Embryonic facial prominence (tissue), 1 donor: ENCODE measurements at regions not wholly inside any gene's neighbourhood (a gene's known extent, or its start where the extent isn't known, plus 50 kb on each side); places are given as distances from the start of the nearest gene placed in this dataset.

ENCODE experiments used
- DNase-seq: peaks from one replicate; pipeline ENCODE4 v3.0.0-alpha.2; 2016; ENCODE audit errors: extremely low spot score

DNA sequence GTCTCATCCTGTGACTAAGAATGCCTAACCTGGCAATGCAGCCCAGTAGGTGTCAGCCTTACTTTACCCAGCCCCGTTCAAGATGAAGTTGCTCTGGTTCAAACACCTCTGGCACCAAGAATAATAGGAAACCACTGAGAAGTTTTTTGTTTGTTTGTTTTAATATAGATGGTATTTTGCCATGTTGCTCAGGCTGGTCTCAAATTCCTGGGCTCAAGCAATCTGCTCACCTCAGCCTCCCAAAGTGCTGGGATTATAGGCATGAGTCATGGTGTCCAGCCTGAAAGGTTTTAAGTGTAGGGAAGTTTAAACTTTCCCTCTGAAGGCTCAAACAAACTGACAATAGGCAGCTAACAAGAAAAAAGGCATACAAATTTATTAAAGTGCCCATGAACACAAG, 51.2 kb upstream of the ABCC4 start:
- no peak for DNase-seq

GRCh38 chr13:95354156-95354555, 52.9 kb upstream of the ABCC4 start:
- DNase-seq: no peak

DNA sequence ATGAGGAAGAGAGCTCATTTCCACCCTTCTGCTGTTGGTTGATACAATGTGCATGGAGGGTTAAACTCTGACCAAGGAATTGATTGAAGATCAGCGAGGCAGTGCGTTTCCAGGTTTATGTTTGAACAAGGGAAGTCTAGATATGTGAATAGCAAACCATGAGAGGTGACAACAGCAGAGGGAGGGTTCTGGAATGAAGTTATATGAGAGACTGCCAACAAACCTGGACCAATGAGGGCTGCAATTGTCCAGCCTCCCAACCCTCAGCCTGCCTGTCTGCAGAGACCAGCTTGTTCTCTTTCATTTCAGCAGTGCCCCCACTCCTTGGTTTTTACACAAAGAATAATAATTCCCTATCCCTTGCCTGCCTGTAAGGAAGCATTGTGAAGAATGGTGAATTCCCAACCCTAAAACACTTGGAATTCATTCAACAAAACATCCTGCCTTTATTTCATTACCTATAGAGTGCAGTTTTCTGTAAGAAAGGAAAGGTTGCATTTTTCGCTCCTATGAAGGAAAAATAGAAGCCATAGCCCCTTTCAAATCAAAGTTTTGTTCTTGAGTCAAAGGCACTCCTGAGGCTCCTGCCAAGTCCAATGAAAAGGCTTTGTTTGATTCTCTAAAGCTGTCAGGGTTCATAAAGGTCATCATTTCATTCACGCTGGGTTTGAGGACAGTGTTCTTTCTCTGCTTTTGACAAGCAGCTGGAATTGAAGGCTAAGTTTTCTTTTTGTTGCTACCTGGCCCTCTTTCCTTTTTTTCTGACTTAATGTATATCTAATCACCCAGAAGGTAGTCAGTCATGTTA, 53.6 kb upstream of the ABCC4 start:
- no peak for DNase-seq

- DNase-seq: no peak
Measured at GRCh38 chr13:95355494-95355893, 54.2 kb upstream of the ABCC4 start.

GRCh38 chr13:95356916-95357315, 55.7 kb upstream of the ABCC4 start:
- DNase-seq: no peak

DNA sequence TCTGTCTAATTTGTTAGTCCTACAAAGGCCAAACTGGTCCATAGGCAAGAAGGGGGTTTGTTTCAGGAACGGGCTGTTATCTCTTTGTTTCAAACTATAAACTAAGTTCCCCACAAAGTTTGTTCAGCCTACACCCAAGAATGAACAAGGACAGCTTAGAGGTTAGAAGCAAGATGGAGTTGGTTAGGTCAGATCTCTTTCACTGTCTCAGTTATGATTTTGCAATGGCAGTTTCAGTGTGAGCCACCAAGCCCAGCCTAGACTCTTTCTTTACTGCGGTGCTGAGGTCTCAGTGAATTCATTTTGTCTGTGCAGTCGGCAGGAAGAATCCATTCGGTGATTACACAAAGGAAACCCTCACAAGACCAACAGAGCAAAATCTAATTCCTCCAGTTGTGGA, 56.6 kb upstream of the ABCC4 start:
- no peak for DNase-seq

DNA sequence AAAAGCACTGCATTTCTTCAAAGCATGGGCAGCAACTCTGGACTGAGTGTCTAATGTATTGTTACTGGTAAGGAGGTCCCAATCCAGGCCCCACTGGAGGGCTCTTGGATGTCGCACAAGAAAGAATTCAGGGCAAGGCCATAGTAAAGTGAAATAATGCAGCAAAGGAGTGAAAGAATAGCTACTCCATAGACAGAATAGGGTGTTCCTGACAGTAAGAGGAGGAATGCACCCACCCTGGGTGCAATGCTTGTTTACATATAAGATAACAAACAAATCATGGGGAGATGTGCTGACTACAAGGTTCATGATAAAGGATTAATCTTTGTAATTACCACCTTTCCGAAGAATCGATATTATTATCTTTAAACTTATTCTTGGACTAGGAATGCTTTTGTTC, 58.8 kb upstream of the ABCC4 start:
- no peak for DNase-seq

GRCh38 chr13:95360464-95361097, 59.3 kb upstream of the ABCC4 start:
- DNase-seq: no peak

GRCh38 chr13:95361686-95362085, 60.4 kb upstream of the ABCC4 start:
- DNase-seq: no peak

DNA sequence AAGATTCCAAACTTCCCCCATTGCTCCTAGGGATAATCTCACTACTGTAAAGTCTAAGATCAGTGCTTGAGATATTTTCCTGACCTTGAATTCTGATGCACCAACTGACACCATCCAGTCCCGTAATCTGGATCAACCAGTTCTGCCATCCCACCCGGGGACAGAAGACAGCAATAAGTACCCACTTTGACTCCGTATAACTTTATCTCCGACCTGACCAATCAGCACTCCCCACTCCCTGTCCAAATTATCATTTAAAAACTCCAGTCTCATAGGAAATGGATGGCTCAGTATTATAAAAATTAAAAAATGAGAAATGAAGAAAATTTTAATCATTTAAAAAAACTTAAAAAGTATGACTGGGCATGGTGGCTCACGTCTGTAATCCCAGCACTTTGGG, 61.4 kb upstream of the ABCC4 start:
- DNase-seq: no peak

DNA sequence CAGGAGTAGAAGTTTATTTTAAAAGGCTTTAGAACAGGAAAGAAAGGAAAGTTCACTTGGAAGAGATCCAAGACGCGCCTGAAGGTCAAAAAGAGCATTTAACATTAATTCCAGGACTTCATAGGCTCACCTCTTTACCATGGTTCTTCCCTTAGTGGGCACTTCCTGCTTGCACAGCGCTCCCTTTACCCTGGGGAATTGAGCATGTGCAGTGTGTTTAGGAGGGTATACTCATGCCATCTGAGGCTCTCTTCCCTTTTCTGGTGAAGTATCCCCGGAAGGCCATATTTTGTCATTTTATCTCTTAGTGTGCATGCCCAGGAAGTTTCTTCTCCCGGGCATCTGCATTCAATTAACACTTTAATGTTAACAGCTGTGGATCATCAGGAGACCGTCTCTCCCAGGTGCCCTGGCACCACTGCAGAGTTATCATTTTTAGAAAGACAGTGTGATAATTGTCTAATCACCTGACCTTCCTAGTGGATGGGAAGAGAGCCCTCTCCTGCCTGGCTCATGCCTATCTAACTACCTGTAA, 66.1 kb upstream of the ABCC4 start:
- no peak for DNase-seq

DNA sequence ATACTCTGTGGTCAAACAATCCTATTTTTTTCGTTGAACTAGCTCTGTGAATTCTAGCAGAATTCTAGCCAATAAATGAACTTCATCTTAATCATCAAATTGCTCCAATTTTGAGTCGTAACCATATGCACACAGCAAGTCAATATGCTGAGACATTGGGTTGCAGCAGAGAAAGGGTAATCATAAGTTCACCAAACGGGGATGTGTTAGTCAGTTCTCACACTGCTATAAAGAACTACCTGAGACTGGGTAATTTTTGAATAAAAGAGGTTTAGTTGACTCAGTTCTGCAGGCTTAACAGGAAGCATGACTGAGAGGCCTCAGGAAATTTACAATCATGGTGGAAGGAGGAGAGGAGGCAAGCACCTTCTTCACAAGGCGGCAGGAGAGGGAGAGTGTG, 67.7 kb upstream of the ABCC4 start:
- DNase-seq: no peak

DNA sequence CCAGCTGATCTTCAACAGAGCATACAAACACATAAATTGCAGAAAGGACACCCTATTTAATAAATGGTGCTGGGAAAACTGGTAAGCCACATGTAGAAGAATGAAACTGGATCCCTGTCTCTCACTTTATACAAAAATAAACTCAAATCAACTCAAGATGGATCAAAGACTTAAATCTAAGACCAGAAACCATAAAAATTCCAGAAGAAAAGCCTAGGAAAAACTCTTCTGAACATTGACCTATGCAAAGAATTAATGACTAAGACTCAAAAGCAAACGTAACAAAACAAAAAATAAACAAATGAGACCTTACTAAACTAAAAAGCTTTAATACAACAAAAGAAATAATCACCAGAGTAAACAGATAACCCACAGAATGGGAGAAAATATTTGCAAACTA, 74.5 kb upstream of the ABCC4 start:
- DNase-seq: no peak

GRCh38 chr13:95378603-95379002, 77.4 kb upstream of the ABCC4 start:
- no peak for DNase-seq

DNA sequence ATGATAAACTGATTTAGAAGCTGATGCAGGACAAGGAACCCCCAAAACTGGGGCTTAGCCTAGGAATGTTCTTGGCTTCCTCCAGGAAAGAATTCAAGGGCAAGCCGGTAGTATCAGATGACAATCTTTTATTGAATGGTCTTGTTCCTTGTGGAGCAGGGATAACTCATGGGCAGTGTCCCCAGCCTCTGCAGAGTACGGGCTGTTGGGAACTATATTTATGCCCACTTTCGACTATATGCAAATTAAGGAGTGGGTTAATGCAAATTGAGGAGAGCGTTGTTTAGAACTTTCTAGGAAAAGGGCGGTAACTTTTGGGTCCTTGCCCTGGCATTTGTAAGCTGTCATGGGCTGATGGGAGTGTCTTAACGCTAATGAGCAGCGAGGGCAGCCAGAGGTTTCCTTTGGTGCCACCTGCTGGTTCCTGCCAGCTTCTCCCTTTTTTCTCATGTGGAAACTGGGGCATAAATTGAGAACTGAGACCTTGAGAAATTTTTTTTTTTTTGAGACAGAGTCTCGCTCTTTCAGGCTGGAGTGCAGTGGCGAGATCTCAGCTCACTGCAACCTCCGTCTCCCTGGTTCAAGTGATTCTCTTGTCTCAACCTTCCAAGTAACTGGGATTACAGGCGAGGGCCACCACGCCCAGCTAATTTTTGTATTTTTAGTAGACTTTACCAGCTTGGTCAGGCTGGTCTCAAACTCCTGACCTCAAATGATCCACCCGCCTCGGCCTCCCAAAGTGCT, 79.4 kb upstream of the ABCC4 start:
- peak; percentile 45 for DNase-seq

GRCh38 chr13:95381212-95381527, 79.9 kb upstream of the ABCC4 start:
- DNase-seq: no peak

- no peak for DNase-seq
Measured at GRCh38 chr13:95382411-95382810, 81.2 kb upstream of the ABCC4 start.

GRCh38 chr13:95382916-95383315, 81.7 kb upstream of the ABCC4 start:
- DNase-seq: no peak

GRCh38 chr13:95385373-95385772, 84.1 kb upstream of the ABCC4 start:
- DNase-seq: no peak

DNA sequence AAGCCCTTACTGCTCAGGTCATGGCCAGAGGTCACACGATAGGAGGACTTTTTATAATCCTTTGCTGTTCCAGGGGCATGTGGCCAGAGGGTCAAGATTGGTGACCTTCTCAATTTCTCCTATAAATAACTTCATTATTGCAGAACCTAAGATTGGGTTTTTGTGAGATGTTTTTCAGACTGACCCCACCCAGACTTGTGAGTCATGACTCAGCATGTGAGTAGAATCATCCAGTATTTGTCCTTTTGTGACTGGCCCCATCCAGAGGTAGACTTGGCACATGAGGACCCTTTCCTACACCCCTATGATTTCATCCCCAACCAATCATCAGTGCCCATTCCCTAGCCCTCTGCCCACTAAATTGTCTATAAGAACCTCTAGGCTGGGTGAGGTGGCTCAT, 84.5 kb upstream of the ABCC4 start:
- no peak for DNase-seq

DNA sequence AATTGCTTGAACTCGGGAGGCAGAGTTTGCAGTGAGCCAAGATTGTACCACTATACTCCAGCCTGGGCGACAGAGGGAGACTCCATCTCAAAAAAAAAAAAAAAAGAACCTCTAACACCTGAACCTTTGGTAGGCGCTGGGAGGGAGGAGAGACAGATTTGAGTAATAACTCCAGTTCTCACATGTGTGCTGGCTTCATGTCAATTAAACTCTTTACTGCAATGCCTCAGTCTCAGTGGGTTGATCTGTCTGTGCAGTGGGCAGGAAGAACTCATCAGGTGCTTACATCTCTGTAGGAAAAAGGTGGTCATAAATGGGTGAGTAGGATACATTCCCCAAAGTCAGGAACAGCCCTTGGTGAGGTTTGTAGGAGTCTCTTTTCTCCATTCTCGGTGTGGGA, 85.1 kb upstream of the ABCC4 start:
- DNase-seq: no peak

DNA sequence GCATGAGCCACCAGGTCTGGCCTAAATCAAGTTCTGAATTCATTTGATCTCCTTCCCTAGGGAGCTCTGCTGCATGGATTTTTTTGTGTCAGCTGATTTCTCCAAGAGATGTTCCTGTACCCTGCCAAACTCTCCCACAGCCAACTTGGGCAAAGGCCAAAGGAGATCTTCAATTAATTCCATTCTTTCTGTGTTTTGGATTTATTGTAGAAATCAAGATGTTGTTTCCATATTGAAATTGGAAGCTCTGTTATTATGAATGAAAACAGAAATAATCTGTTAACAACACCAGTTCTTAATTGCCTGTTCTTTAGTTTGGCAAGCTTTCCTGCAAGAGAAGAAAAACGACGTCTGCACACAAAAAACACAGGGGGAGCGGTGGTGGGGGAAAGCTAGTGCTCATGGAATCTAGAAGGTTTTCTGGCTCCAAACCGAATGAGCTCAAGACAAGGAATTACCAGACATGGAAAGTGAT, 86.5 kb upstream of the ABCC4 start:
- DNase-seq: peak; percentile 45
